H9 (cell line): ENCODE measurements at regions not wholly inside any gene's neighbourhood (a gene's known extent, or its start where the extent isn't known, plus 50 kb on each side); places are given as distances from the start of the nearest gene placed in this dataset.

Experiments used
- DNase-seq: peaks from one replicate; pipeline ENCODE4 v3.0.0-alpha.2; 2017
- H2AFZ ChIP-seq: one replicate; pipeline ENCODE4 v1.6.1; 2013; ENCODE audit warnings: mild to moderate bottlenecking, low read length, control low read depth, moderate library complexity
- H2AK5ac ChIP-seq: 2 replicates; pipeline ENCODE4 v1.6.1; 2013; ENCODE audit warnings: low read length, control low read depth, mixed read lengths; ENCODE audit not compliant: insufficient read length
- H2BK120ac ChIP-seq: one replicate; pipeline ENCODE4 v1.6.1; 2013; ENCODE audit warnings: low read depth, mild to moderate bottlenecking, low read length, control low read depth, inconsistent platforms; ENCODE audit not compliant: poor library complexity, severe bottlenecking
- H2BK12ac ChIP-seq: 2 replicates; pipeline ENCODE4 v1.6.1; 2013; ENCODE audit warnings: low read length, control low read depth, mixed read lengths, low read depth; ENCODE audit not compliant: insufficient read length
- H2BK15ac ChIP-seq: 2 replicates; pipeline ENCODE4 v1.6.1; 2013; ENCODE audit warnings: low read depth, low read length, control low read depth
- H2BK20ac ChIP-seq: one replicate; pipeline ENCODE4 v1.6.1; 2013; ENCODE audit warnings: low read depth, mild to moderate bottlenecking, low read length, control low read depth, inconsistent platforms; ENCODE audit not compliant: poor library complexity, severe bottlenecking
- H2BK5ac ChIP-seq: 2 replicates; pipeline ENCODE4 v1.6.1; 2013; ENCODE audit warnings: low read length, control low read depth, mixed read lengths; ENCODE audit not compliant: insufficient read length
- H3K14ac ChIP-seq: 2 replicates; pipeline ENCODE4 v1.6.1; 2013; ENCODE audit warnings: low read length, control low read depth; ENCODE audit not compliant: insufficient read depth
- H3K18ac ChIP-seq: 2 replicates; pipeline ENCODE4 v1.6.1; 2013; ENCODE audit warnings: low read depth, mild to moderate bottlenecking, mixed read lengths, low read length, control low read depth; ENCODE audit not compliant: insufficient read length
- H3K23ac ChIP-seq: 2 replicates; pipeline ENCODE4 v1.6.1; 2013; ENCODE audit warnings: low read length, control low read depth, mixed read lengths, low read depth; ENCODE audit not compliant: insufficient read length
- H3K23me2 ChIP-seq: 2 replicates; pipeline ENCODE4 v1.6.1; 2013; ENCODE audit warnings: low read depth, mild to moderate bottlenecking, mixed read lengths, low read length, control low read depth; ENCODE audit not compliant: insufficient read length, poor library complexity, severe bottlenecking
- H3K27ac ChIP-seq: 2 replicates; pipeline ENCODE4 v1.5.1; 2013; ENCODE audit warnings: low read length, control low read depth, mixed read lengths, low read depth; ENCODE audit not compliant: insufficient read length
- H3K27me3 ChIP-seq: 2 replicates; pipeline ENCODE4 v1.6.1; 2013; ENCODE audit warnings: low read length, control low read depth, inconsistent platforms; ENCODE audit not compliant: insufficient read depth
- H3K4ac ChIP-seq: 2 replicates; pipeline ENCODE4 v1.6.1; 2013; ENCODE audit warnings: low read depth, mild to moderate bottlenecking, control low read depth, inconsistent platforms, low read length, moderate library complexity
- H3K4me1 ChIP-seq: 2 replicates; pipeline ENCODE4 v1.6.1; 2013; ENCODE audit warnings: low read length, control low read depth, inconsistent platforms; ENCODE audit not compliant: insufficient read depth
- H3K4me2 ChIP-seq: 2 replicates; pipeline ENCODE4 v1.6.1; 2013; ENCODE audit warnings: low read length, control low read depth, mixed read lengths; ENCODE audit not compliant: insufficient read length, insufficient read depth
- H3K56ac ChIP-seq: 2 replicates; pipeline ENCODE4 v1.6.1; 2013; ENCODE audit warnings: low read depth, mild to moderate bottlenecking, mixed read lengths, low read length, control low read depth; ENCODE audit not compliant: insufficient read length
- H3K79me1 ChIP-seq: 2 replicates; pipeline ENCODE4 v1.6.1; 2013; ENCODE audit warnings: low read depth, mild to moderate bottlenecking, moderate library complexity, low read length, control low read depth, inconsistent platforms; ENCODE audit not compliant: insufficient read depth, poor library complexity, severe bottlenecking
- H3K79me2 ChIP-seq: 2 replicates; pipeline ENCODE4 v1.6.1; 2013; ENCODE audit warnings: low read length, control low read depth, inconsistent platforms; ENCODE audit not compliant: insufficient read depth
- H3K9ac ChIP-seq: 2 replicates; pipeline ENCODE4 v1.6.1; 2013; ENCODE audit warnings: low read length, control low read depth, mixed read lengths; ENCODE audit not compliant: insufficient read length; ENCODE audit errors: extremely low read depth
- H3K9me3 ChIP-seq: one replicate; pipeline ENCODE4 v1.6.1; 2013; ENCODE audit warnings: low read depth, low read length, inconsistent platforms; ENCODE audit not compliant: control insufficient read depth
- H3T11ph ChIP-seq: one replicate; pipeline ENCODE4 v1.6.1; 2013; ENCODE audit warnings: mild to moderate bottlenecking, low read length, control low read depth, inconsistent platforms
- H4K20me1 ChIP-seq: one replicate; pipeline ENCODE4 v1.6.1; 2013; ENCODE audit not compliant: control insufficient read depth, insufficient read length, insufficient read depth
- H4K5ac ChIP-seq: 2 replicates; pipeline ENCODE4 v1.6.1; 2013; ENCODE audit warnings: low read depth, mild to moderate bottlenecking, mixed read lengths, low read length, control low read depth; ENCODE audit not compliant: insufficient read length
- H4K8ac ChIP-seq: replicated peaks from 2 replicates; pipeline ENCODE4 v1.6.1; 2013; ENCODE audit warnings: low read length, control low read depth, mixed read lengths, low read depth; ENCODE audit not compliant: insufficient read length
- H4K91ac ChIP-seq: 2 replicates; pipeline ENCODE4 v1.6.1; 2013; ENCODE audit warnings: low read depth, mild to moderate bottlenecking, moderate library complexity, mixed read lengths, low read length, control low read depth; ENCODE audit not compliant: insufficient read length
- H3K27ac Mint-ChIP-seq, 3 experiments: 2 replicates in 2 of 3; 3 replicates in 1 of 3; pipeline ENCODE4 v1.8.0; 2020 to 2021; ENCODE audit warnings: mixed read lengths in 3 of 3, mild to moderate bottlenecking in 1 of 3, moderate library complexity in 1 of 3
- H3K27me3 Mint-ChIP-seq: 2 replicates; pipeline ENCODE4 v1.8.0; 2021; ENCODE audit warnings: low read depth, mild to moderate bottlenecking, moderate library complexity, mixed read lengths
- H3K36me3 Mint-ChIP-seq, 3 experiments: 2 replicates in 2 of 3; 3 replicates in 1 of 3; pipeline ENCODE4 v1.8.0; 2020 to 2021; ENCODE audit warnings: low read depth in 3 of 3, mixed read lengths in 3 of 3; ENCODE audit not compliant: insufficient read depth in 1 of 3
- H3K4me1 Mint-ChIP-seq, 2 experiments: 2 replicates each; pipeline ENCODE4 v1.8.0; 2020; ENCODE audit warnings: mixed read lengths in 2 of 2
- H3K4me3 Mint-ChIP-seq, 2 experiments: 2 replicates in 1 of 2; 3 replicates in 1 of 2; pipeline ENCODE4 v1.8.0; 2020 to 2021; ENCODE audit warnings: mild to moderate bottlenecking in 2 of 2, mixed read lengths in 2 of 2, moderate library complexity in 1 of 2
- H3K9me3 Mint-ChIP-seq, 2 experiments: 2 replicates in 1 of 2; 3 replicates in 1 of 2; pipeline ENCODE4 v1.8.0; 2020; ENCODE audit warnings: mild to moderate bottlenecking in 2 of 2, mixed read lengths in 2 of 2, moderate library complexity in 1 of 2
- CTCF ChIP-seq: fragments of 200-600 bp; sonication (generic); conservative IDR thresholded peaks from 3 replicates; pipeline ENCODE4 v1.8.0; 2021; ENCODE audit warnings: antibody characterized with exemption, mild to moderate bottlenecking
- WGBS: extraction: QIAGEN DNeasy Blood & Tissue Kit; methylation state at CpG from one replicate; pipeline ENCODE4 v1.1.7; 2013; ENCODE audit warnings: missing lambda C conversion rate, low lambda C conversion rate, mixed read lengths; ENCODE audit not compliant: insufficient read length; ENCODE audit errors: extremely low coverage; 5-methylcytosine and 5-hydroxymethylcytosine counted together

GRCh38 chr6:169041078-169041477 is 212.6 kb downstream of the THBS2 start:
- H3K4me1 Mint-ChIP-seq: no peaks in the 10 kb centered on the region
- Histone ChIP-seq H3T11ph (no peak overlapping the region), H2AK5ac (no peak overlapping the region), H3K4me1 (no peaks in the 10 kb centered on the region), H3K4me2 (no peak overlapping the region), H3K9me3 (no peaks in the 10 kb centered on the region), H4K5ac (no peak overlapping the region), H3K27ac (no peak overlapping the region), H2BK20ac (no peak overlapping the region), H3K4ac (no peak overlapping the region), H4K91ac (no peak overlapping the region), H3K23me2 (no peaks in the 10 kb centered on the region), H3K14ac (no peak overlapping the region), H3K79me2 (no peaks in the 10 kb centered on the region), H3K18ac (no peak overlapping the region), H2BK12ac (no peak overlapping the region), H3K23ac (no peak overlapping the region), H2BK120ac (no peak overlapping the region), H3K56ac (no peak overlapping the region), H2BK5ac (no peak overlapping the region), H2BK15ac (no peak overlapping the region), H3K27me3 (no peaks in the 10 kb centered on the region), H3K79me1 (no peaks in the 10 kb centered on the region), H4K8ac (no peak overlapping the region), H4K20me1 (no peaks in the 10 kb centered on the region), H2AFZ (no peak overlapping the region), H3K9ac (no peak overlapping the region)
- peaks cover 0 to 10% (median 8%) of the 10 kb centered on the region in 3 experiments; a peak in 4 of 7 replicates for H3K36me3 Mint-ChIP-seq
- H3K9me3 Mint-ChIP-seq: peaks cover 14 to 15% of the 10 kb centered on the region in 2 experiments; a peak in 4 of 5 replicates
- WGBS: no CpG with 5 or more reads among the region's 9 CpGs
- TF ChIP-seq CTCF: no peak
- no peak for DNase-seq
- H3K4me3 Mint-ChIP-seq: no peak overlapping the region
- H3K27me3 Mint-ChIP-seq: peaks cover 2% of the 10 kb centered on the region; the same call in 1 of the 2 replicates
- H3K27ac Mint-ChIP-seq: no peak overlapping the region
